HFFc6 (cell line): ENCODE measurements at regions not wholly inside any gene's neighbourhood (a gene's known extent, or its start where the extent isn't known, plus 50 kb on each side); places are given as distances from the start of the nearest gene placed in this dataset.
A peak's percentile ranks its signal among the peaks of the same experiment; 100 is the strongest.

Experiments used
- DNase-seq: peaks from one replicate; pipeline ENCODE4 v3.0.0-alpha.2; 2018
- H3K27ac Mint-ChIP-seq: 2 replicates; pipeline ENCODE4 v1.8.0; 2020; ENCODE audit warnings: mild to moderate bottlenecking, mixed read lengths
- H3K27me3 Mint-ChIP-seq: 2 replicates; pipeline ENCODE4 v1.8.0; 2021; ENCODE audit warnings: mild to moderate bottlenecking, moderate library complexity, mixed read lengths; ENCODE audit not compliant: insufficient read depth
- H3K36me3 Mint-ChIP-seq: 2 replicates; pipeline ENCODE4 v1.8.0; 2021; ENCODE audit warnings: low read depth, mixed read lengths
- H3K4me1 Mint-ChIP-seq: 2 replicates; pipeline ENCODE4 v1.8.0; 2020; ENCODE audit warnings: low read depth, mixed read lengths
- H3K4me3 Mint-ChIP-seq: 2 replicates; pipeline ENCODE4 v1.8.0; 2020; ENCODE audit warnings: mild to moderate bottlenecking, moderate library complexity, mixed read lengths
- H3K9me3 Mint-ChIP-seq: 2 replicates; pipeline ENCODE4 v1.8.0; 2020; ENCODE audit warnings: mild to moderate bottlenecking, mixed read lengths
- TF ChIP-seq, protein P1 (sequence below): fragments of 200-600 bp; sonication (generic); IDR thresholded peaks from 2 replicates; pipeline ENCODE4 v1.5.0; 2021; ENCODE audit warnings: antibody characterized with exemption, mild to moderate bottlenecking

DNA sequence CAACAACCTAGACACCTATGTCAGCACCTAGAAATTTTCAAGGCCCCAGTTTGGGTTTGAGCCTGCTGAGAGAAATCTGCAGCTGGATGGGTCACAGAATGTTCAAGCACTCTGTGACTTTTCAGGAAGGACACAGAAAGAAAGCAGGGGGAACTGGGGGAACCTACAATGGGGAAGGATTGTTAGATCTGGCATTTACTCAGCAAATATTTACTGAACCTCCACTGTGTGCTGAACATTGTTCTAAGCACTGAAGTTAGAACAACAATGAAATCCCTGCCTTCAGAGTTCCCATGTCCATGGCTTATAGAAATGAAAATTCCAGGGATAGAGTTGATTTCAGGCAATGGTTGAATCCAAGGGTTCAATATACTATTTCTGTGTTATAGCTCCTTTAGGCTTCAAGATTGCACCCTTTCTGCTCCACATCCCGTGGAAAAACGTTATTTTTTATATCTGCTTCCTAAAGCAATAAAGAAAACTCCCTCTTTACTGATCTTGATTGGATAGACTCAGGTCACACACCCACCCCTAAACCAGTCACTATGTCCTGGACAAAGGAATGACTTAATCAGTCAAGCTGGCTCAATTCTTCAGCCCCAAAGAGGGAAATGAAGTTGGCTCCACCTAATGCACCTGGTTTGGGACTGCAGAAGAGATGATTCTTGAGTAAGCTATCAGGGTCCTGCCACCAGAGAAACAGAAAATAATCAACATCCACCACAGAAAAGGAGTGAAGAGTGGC lies 95.1 kb downstream of the OR5AK2 start:
- Mint-ChIP-seq H3K27ac (no peak overlapping the region), H3K27me3 (peaks cover 7% of the 10 kb centered on the region), H3K9me3 (no peaks in the 10 kb centered on the region), H3K4me3 (no peak overlapping the region), H3K4me1 (no peaks in the 10 kb centered on the region), H3K36me3 (no peaks in the 10 kb centered on the region)
- DNase-seq, result no peak
- TF ChIP-seq, protein P1, sequence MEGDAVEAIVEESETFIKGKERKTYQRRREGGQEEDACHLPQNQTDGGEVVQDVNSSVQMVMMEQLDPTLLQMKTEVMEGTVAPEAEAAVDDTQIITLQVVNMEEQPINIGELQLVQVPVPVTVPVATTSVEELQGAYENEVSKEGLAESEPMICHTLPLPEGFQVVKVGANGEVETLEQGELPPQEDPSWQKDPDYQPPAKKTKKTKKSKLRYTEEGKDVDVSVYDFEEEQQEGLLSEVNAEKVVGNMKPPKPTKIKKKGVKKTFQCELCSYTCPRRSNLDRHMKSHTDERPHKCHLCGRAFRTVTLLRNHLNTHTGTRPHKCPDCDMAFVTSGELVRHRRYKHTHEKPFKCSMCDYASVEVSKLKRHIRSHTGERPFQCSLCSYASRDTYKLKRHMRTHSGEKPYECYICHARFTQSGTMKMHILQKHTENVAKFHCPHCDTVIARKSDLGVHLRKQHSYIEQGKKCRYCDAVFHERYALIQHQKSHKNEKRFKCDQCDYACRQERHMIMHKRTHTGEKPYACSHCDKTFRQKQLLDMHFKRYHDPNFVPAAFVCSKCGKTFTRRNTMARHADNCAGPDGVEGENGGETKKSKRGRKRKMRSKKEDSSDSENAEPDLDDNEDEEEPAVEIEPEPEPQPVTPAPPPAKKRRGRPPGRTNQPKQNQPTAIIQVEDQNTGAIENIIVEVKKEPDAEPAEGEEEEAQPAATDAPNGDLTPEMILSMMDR, result no peak

GRCh38 chr11:57085611-57086010 lies 96.1 kb upstream of the LRRC55 start:
- H3K4me1 Mint-ChIP-seq, result no peaks in the 10 kb centered on the region
- H3K36me3 Mint-ChIP-seq, result no peaks in the 10 kb centered on the region
- H3K4me3 Mint-ChIP-seq, result no peak overlapping the region
- peaks cover 2% of the 10 kb centered on the region for H3K27me3 Mint-ChIP-seq
- no peak overlapping the region for H3K27ac Mint-ChIP-seq
- H3K9me3 Mint-ChIP-seq, result no peaks in the 10 kb centered on the region
- no peak for DNase-seq
- TF ChIP-seq, protein P1, result peak; percentile 36

GRCh38 chr11:57087991-57088390 lies 93.8 kb upstream of the LRRC55 start:
- H3K4me3 Mint-ChIP-seq, result no peak overlapping the region
- H3K27ac Mint-ChIP-seq, result no peak overlapping the region
- TF ChIP-seq, protein P1, result no peak
- no peaks in the 10 kb centered on the region for H3K9me3 Mint-ChIP-seq
- H3K4me1 Mint-ChIP-seq, result no peaks in the 10 kb centered on the region
- H3K27me3 Mint-ChIP-seq, result peaks cover 3% of the 10 kb centered on the region
- no peak for DNase-seq
- no peaks in the 10 kb centered on the region for H3K36me3 Mint-ChIP-seq

DNA sequence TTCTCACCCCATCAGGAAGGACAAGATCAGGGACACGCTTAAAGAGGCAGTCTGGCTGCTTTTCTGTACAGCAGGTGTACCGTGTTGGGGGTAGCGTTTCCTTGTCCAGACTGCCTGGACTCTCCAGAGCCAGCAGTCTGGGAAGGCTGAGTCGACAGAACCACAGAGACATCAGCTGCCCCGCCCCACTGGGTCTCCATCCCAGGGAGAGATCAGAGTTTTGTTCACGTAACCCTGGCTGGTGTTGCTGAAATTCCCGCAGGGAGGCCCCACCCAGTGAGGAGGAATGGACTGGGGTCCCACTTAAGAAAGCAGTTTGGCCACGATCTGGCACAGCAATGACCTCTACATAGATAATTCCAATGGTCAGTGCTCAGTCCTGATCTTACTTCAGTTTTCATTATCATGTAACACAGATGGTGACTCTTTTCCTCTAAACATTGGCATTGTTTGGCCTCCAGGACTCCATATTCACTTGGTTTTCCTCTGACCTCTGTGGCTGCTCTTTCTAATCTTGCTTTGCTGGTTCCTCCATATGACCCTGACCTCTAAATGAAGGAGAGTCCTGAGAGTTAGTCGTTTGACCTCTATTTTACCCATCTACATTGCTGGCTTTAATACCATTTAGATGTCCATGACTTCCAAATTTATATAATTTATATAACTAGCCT lies 89.6 kb upstream of the LRRC55 start:
- TF ChIP-seq, protein P1, result no peak
- no peak for DNase-seq
- peaks cover 8% of the 10 kb centered on the region; the same call in 1 of the 2 replicates for H3K4me1 Mint-ChIP-seq
- no peaks in the 10 kb centered on the region for H3K36me3 Mint-ChIP-seq
- H3K27me3 Mint-ChIP-seq, result peaks cover 8% of the 10 kb centered on the region
- no peak overlapping the region for H3K4me3 Mint-ChIP-seq
- no peak overlapping the region for H3K27ac Mint-ChIP-seq
- no peaks in the 10 kb centered on the region for H3K9me3 Mint-ChIP-seq

- Mint-ChIP-seq H3K27me3 (peaks cover 10% of the 10 kb centered on the region), H3K36me3 (no peaks in the 10 kb centered on the region), H3K4me3 (no peak overlapping the region), H3K9me3 (no peaks in the 10 kb centered on the region), H3K27ac (no peak overlapping the region), H3K4me1 (peaks cover 8% of the 10 kb centered on the region; the same call in 1 of the 2 replicates)
- TF ChIP-seq, protein P1, result no peak
- peak; percentile 21 for DNase-seq
Observed at GRCh38 chr11:57094181-57094935, 87.4 kb upstream of the LRRC55 start.
